GM12878 (cell line): ENCODE measurements at regions not wholly inside any gene's neighbourhood (a gene's known extent, or its start where the extent isn't known, plus 50 kb on each side); places are given as distances from the start of the nearest gene placed in this dataset.

Source experiments
- CREB1 ChIP-seq: IDR thresholded peaks from 2 replicates; pipeline ENCODE4 v1.6.1; 2012; ENCODE audit warnings: low read depth, mild to moderate bottlenecking, inconsistent platforms
- CTCF ChIP-seq, 3 experiments: IDR thresholded peaks in 2 of 3; conservative IDR thresholded peaks in 1 of 3; 2 replicates each; pipeline ENCODE4 v1.5.1; 2011; ENCODE audit warnings: low read depth in 3 of 3, low read length in 3 of 3, mild to moderate bottlenecking in 3 of 3, control low read depth in 2 of 3, moderate library complexity in 2 of 3, inconsistent platforms in 1 of 3, mixed read lengths in 1 of 3; ENCODE audit not compliant: control insufficient read depth in 2 of 3, insufficient read depth in 1 of 3; ENCODE audit errors: extremely low read depth in 1 of 3
- E2F4 ChIP-seq: IDR thresholded peaks from 2 replicates; pipeline ENCODE4 v1.6.1; 2012; ENCODE audit warnings: low read depth, low read length, improper control_type of control experiment
- EP300 ChIP-seq, 2 experiments: fragments of 150-350 bp in 1 of 2; IDR thresholded peaks; 2 replicates each; pipeline ENCODE4 v1.6.1; 2011 to 2012; ENCODE audit warnings: low read depth in 2 of 2, low read length in 2 of 2, borderline replicate concordance in 1 of 2, improper control_type of control experiment in 1 of 2, inconsistent platforms in 1 of 2; ENCODE audit not compliant: control insufficient read depth in 1 of 2
- JUND ChIP-seq: IDR thresholded peaks from 2 replicates; pipeline ENCODE4 v1.6.1; 2012; ENCODE audit warnings: low read depth, mild to moderate bottlenecking, low read length, improper control_type of control experiment, moderate library complexity
- NRF1 ChIP-seq: conservative IDR thresholded peaks from 2 replicates; pipeline ENCODE4 v1.6.1; 2011; ENCODE audit warnings: mild to moderate bottlenecking, low read depth, low read length, improper control_type of control experiment
- RUNX3 ChIP-seq: IDR thresholded peaks from 2 replicates; pipeline ENCODE4 v1.6.1; 2012; ENCODE audit warnings: low read length, inconsistent platforms
- SRF ChIP-seq, 2 experiments: IDR thresholded peaks; 2 replicates each; pipeline ENCODE4 v1.6.1; 2011; ENCODE audit warnings: low read depth in 2 of 2, low read length in 2 of 2, mild to moderate bottlenecking in 1 of 2, moderate library complexity in 1 of 2
- YY1 ChIP-seq: IDR thresholded peaks from 2 replicates; pipeline ENCODE4 v1.6.1; 2011; ENCODE audit warnings: low read depth, mild to moderate bottlenecking, low read length

DNA sequence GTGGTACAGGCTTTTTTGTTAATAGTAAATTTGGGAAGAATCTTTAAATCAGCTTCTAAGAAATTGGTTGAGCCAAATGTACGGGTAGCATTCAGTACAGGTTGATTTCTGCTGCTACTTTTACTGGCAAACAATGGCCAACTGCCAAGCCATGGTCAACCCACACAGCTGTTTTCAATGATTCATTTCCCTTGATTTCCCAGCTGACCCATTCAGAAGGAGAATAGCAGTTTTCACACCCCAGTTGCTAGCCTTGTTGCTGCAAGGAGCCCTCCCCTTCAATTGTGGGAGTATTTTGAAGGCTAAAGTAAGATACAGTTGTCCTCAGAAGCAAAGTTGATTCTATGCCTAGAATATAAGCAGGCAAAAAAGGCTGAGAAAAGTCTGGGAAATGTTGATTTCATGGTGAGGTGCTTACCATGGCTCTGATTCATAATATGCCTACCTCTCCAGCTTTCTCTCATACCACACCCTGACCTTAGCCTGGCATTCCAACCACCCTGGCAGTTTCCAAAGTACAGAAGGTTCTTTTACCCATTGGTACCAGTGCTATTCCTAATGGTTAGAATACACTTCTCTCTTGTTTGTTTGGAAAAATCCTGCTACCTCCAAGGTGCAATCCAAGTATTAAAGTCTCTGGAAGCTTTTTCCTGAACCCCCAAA, 320.3 kb upstream of the TGFBR2 start:
- TF ChIP-seq NRF1 (no peak), SRF (IDR thresholded peaks at IDR 0.05; ENCODE audit: low read depth in 2 of 2, low read length in 2 of 2) (no peak), CTCF (IDR thresholded peaks at IDR 0.05 in 2 of 3, conservative IDR thresholded peaks at IDR 0.05 in 1 of 3; ENCODE audit: control insufficient read depth in 2 of 3, extremely low read depth in 1 of 3, insufficient read depth in 1 of 3, low read depth in 3 of 3, low read length in 3 of 3) (no peak), RUNX3 (no peak), JUND (no peak), EP300 (IDR thresholded peaks at IDR 0.05; ENCODE audit: borderline replicate concordance in 1 of 2, control insufficient read depth in 1 of 2, low read depth in 2 of 2, low read length in 2 of 2) (no peak), E2F4 (no peak), CREB1 (no peak), YY1 (no peak)
